Type B pancreatic cell (in vitro differentiated cells): ENCODE measurements at regions not wholly inside any gene's neighbourhood (a gene's known extent, or its start where the extent isn't known, plus 50 kb on each side); places are given as distances from the start of the nearest gene placed in this dataset.
"Not testable (repeated sequence)": the region's sequence is repeated elsewhere in the genome, so short reads cannot be mapped to it uniquely, and the experiment has no call there.

Experiments
- DNase-seq: peaks from one replicate; pipeline ENCODE4 v3.0.0; 2021; ENCODE audit warnings: mixed read lengths; ENCODE audit not compliant: unreplicated experiment; ENCODE audit errors: extremely low spot score
- H3K27ac Mint-ChIP-seq: 2 replicates; pipeline ENCODE4 v1.8.0; 2021; ENCODE audit warnings: mild to moderate bottlenecking, mixed read lengths
- H3K27me3 Mint-ChIP-seq: 2 replicates; pipeline ENCODE4 v1.8.0; 2021; ENCODE audit warnings: mixed read lengths
- H3K36me3 Mint-ChIP-seq: 2 replicates; pipeline ENCODE4 v1.8.0; 2021; ENCODE audit warnings: mixed read lengths
- H3K4me1 Mint-ChIP-seq: one replicate; pipeline ENCODE4 v1.8.0; 2021; ENCODE audit warnings: mixed read lengths; ENCODE audit not compliant: unreplicated experiment
- H3K4me3 Mint-ChIP-seq: 2 replicates; pipeline ENCODE4 v1.8.0; 2021; ENCODE audit warnings: mild to moderate bottlenecking, mixed read lengths
- H3K9me3 Mint-ChIP-seq: 2 replicates; pipeline ENCODE4 v1.8.0; 2021; ENCODE audit warnings: mixed read lengths
- CTCF ChIP-seq: fragments of 200-600 bp; sonication (generic); conservative IDR thresholded peaks from 2 replicates; pipeline ENCODE4 v1.5.0; 2021; ENCODE audit warnings: antibody characterized with exemption, mild to moderate bottlenecking

DNA sequence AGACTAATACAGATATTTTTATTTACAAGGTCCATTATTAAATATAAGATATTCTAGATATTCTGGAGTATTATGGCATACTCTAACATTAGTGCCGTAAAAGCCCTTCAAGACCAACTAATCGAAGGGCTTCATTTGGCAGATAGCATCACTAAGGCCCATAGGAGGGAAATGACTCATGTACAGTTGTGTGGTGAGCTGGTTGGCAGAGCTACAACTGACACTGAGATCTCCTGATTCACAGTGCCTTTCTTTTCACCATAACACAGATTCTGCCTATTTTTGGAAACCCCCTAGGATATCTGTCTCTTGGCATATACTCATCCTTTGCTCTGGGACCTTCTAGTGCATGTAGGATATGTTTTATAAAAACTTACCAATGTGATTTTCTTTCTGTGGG, 201.7 kb upstream of the AFF2 start:
- Mint-ChIP-seq H3K9me3 (no peaks in the 10 kb centered on the region), H3K4me3 (no peak overlapping the region), H3K27me3 (no peaks in the 10 kb centered on the region), H3K27ac (no peak overlapping the region), H3K4me1 (no peaks in the 10 kb centered on the region), H3K36me3 (no peaks in the 10 kb centered on the region)
- TF ChIP-seq CTCF, result no peak
- no peak for DNase-seq

DNA sequence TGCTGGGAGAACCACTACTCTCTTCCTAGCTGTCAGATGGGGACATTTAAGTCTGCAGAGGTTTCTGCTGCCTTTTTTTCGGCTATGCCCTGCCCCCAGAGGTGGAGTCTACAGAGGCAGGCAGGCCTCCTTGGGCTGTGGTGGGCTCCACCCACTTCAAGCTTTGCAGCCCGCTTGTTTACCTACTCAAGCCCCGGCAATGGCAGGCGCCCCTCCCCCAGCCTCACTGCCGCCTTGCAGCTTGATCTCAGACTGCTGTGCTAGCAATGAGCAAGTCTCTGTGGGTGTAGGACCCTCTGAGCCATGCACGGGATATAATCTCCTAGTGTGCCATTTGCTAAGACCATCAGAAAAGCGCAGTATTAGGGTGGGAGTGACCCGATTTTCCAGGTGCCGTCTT, 195.2 kb upstream of the AFF2 start:
- H3K9me3 Mint-ChIP-seq, H3K36me3 Mint-ChIP-seq, H3K4me3 Mint-ChIP-seq, DNase-seq, H3K27me3 Mint-ChIP-seq, H3K4me1 Mint-ChIP-seq, H3K27ac Mint-ChIP-seq: not testable (repeated sequence)

DNA sequence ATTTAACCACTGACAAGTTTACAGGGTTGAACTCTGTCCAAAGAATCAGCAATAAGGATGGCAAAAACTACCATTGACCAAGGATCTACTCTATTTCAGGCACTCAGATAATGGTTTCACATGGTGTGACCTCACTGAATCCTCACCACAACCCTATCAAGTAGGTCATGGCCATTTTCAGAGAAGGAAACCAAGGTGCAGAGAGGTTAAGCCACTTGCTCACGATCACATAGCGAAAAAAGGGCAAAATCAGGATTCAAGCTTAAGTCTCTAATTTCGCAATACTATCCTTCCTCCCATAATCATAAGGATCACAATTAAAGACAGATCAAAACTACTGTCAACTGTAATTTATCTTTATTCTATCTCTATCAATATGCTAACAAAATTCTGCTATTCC, 191.0 kb upstream of the AFF2 start:
- no peaks in the 10 kb centered on the region for H3K36me3 Mint-ChIP-seq
- no peak overlapping the region for H3K27ac Mint-ChIP-seq
- no peak overlapping the region for H3K4me3 Mint-ChIP-seq
- no peak for TF ChIP-seq CTCF
- H3K27me3 Mint-ChIP-seq, result no peaks in the 10 kb centered on the region
- no peak for DNase-seq
- no peaks in the 10 kb centered on the region for H3K9me3 Mint-ChIP-seq
- H3K4me1 Mint-ChIP-seq, result no peaks in the 10 kb centered on the region

DNA sequence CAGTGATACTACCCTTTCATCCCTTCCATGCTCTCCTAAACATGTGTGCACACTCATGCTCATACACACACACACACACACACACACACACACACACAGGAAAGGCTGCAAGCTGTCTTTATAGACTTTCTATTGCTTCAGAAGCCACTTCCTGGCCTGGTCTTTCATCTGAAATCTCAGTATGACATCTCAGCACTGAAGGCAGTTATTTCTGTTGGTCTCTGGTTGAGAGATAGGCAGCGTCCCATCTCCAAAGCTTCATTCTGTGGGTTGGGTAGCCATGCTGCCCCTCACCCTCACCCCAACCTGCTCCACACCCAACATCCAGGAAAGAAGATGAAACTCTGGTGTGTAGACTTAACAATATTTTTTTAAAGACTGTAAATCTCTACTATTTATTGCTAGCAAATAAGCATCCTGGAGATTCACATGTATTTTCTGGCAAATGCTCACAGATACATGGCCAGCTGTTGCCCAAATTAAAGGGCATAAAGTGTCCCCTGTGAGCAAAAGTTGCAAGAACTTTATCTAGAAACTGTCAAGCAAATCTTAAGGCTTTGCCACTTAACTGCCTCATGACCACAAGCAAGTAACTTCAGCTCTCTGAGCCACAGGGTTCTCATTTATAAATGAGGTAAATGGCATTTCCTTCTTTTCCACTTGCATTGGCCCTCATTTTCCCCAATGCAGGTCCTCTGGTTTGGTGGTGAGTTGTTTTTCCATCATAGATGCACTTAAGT, 189.8 kb upstream of the AFF2 start:
- H3K27me3 Mint-ChIP-seq, result no peaks in the 10 kb centered on the region
- H3K27ac Mint-ChIP-seq, result no peak overlapping the region
- DNase-seq, result no peak
- no peak overlapping the region for H3K4me3 Mint-ChIP-seq
- H3K4me1 Mint-ChIP-seq, result no peaks in the 10 kb centered on the region
- no peak for TF ChIP-seq CTCF
- H3K36me3 Mint-ChIP-seq, result no peaks in the 10 kb centered on the region
- H3K9me3 Mint-ChIP-seq, result no peaks in the 10 kb centered on the region

- H3K9me3 Mint-ChIP-seq, result no peaks in the 10 kb centered on the region
- TF ChIP-seq CTCF, result no peak
- no peaks in the 10 kb centered on the region for H3K27me3 Mint-ChIP-seq
- no peak for DNase-seq
- no peak overlapping the region for H3K4me3 Mint-ChIP-seq
- no peaks in the 10 kb centered on the region for H3K4me1 Mint-ChIP-seq
- H3K36me3 Mint-ChIP-seq, result no peaks in the 10 kb centered on the region
- H3K27ac Mint-ChIP-seq, result no peak overlapping the region
Observed at GRCh38 chrX:148311544-148311943, 188.9 kb upstream of the AFF2 start.

GRCh38 chrX:148314876-148315275, 185.5 kb upstream of the AFF2 start:
- no peak for DNase-seq
- no peaks in the 10 kb centered on the region for H3K9me3 Mint-ChIP-seq
- no peaks in the 10 kb centered on the region for H3K4me1 Mint-ChIP-seq
- no peak overlapping the region for H3K4me3 Mint-ChIP-seq
- no peaks in the 10 kb centered on the region for H3K27me3 Mint-ChIP-seq
- no peaks in the 10 kb centered on the region for H3K36me3 Mint-ChIP-seq
- H3K27ac Mint-ChIP-seq, result no peak overlapping the region
- no peak for TF ChIP-seq CTCF
